ENCODE measurements at regions not wholly inside any gene's neighbourhood (a gene's known extent, or its start where the extent isn't known, plus 50 kb on each side); places are given as distances from the start of the nearest gene placed in this dataset.
A peak's percentile ranks its signal among the peaks of the same experiment; 100 is the strongest.

GRCh38 chr14:82725213-82725612 is 1191.6 kb upstream of the SEL1L start:
- DNase-seq: no peak
- H3K4me3 ChIP-seq: no peak overlapping the region
- intact Hi-C loops (cut with DNase I): no loop called here
- H3K27me3 ChIP-seq: no peaks in the 10 kb centered on the region
- TF ChIP-seq, protein P1, sequence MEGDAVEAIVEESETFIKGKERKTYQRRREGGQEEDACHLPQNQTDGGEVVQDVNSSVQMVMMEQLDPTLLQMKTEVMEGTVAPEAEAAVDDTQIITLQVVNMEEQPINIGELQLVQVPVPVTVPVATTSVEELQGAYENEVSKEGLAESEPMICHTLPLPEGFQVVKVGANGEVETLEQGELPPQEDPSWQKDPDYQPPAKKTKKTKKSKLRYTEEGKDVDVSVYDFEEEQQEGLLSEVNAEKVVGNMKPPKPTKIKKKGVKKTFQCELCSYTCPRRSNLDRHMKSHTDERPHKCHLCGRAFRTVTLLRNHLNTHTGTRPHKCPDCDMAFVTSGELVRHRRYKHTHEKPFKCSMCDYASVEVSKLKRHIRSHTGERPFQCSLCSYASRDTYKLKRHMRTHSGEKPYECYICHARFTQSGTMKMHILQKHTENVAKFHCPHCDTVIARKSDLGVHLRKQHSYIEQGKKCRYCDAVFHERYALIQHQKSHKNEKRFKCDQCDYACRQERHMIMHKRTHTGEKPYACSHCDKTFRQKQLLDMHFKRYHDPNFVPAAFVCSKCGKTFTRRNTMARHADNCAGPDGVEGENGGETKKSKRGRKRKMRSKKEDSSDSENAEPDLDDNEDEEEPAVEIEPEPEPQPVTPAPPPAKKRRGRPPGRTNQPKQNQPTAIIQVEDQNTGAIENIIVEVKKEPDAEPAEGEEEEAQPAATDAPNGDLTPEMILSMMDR (IDR thresholded peaks at IDR 0.05): no peak
- TF ChIP-seq POLR2A (IDR thresholded peaks at IDR 0.05) (no peak), POLR2AphosphoS5 (IDR thresholded peaks at IDR 0.05) (peak in 1 of 4 donors; percentile 16), EP300 (IDR thresholded peaks at IDR 0.05) (no peak)
- H3K4me1 ChIP-seq: peaks cover 0 to 12% (median 2%) of the 10 kb centered on the region in 4 donors
- no peaks in the 10 kb centered on the region for H3K9me3 ChIP-seq
- no peak overlapping the region for H3K27ac ChIP-seq
- no peaks in the 10 kb centered on the region for H3K36me3 ChIP-seq

DNA sequence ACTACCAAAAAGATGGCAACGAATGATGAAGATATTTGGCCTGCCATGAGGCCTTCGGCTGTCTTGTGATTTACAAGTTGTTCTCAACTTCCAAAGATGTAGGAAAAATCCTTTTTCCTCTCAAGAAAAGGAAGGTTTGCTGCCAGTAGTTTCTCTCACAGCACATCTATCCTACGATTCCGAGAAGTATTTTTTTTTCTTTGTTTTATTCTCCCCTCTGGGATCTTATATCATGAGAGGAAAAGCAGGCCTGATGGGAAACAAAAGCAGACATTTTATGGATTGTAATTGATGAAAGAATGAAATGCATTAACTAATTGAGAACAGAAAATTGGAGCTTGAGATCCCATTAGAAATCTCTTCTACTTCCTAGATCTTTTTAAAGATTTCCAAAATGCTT is 1197.9 kb upstream of the SEL1L start:
- Histone ChIP-seq H3K4me3 (no peak overlapping the region), H3K27me3 (no peaks in the 10 kb centered on the region), H3K9me3 (no peaks in the 10 kb centered on the region), H3K36me3 (no peaks in the 10 kb centered on the region), H3K27ac (no peak overlapping the region), H3K4me1 (no peaks in the 10 kb centered on the region)
- DNase-seq: no peak
- 83 to 84% methylated on average over 4 of the region's 4 CpGs for WGBS, 2 donors
- TF ChIP-seq, protein P1 (IDR thresholded peaks at IDR 0.05): no peak
- TF ChIP-seq POLR2A (IDR thresholded peaks at IDR 0.05): no peak
- TF ChIP-seq EP300 (IDR thresholded peaks at IDR 0.05): no peak
- no peak for TF ChIP-seq POLR2AphosphoS5 (IDR thresholded peaks at IDR 0.05)
- intact Hi-C loops (cut with DNase I): no loop called here

GRCh38 chr14:82740547-82740946 is 1206.9 kb upstream of the SEL1L start:
- Histone ChIP-seq H3K9me3 (no peaks in the 10 kb centered on the region), H3K4me1 (no peaks in the 10 kb centered on the region), H3K4me3 (no peak overlapping the region), H3K36me3 (no peaks in the 10 kb centered on the region), H3K27ac (no peak overlapping the region), H3K27me3 (no peaks in the 10 kb centered on the region)
- no peak for DNase-seq
- intact Hi-C loops (cut with DNase I): no loop called here
- no peak for TF ChIP-seq EP300 (IDR thresholded peaks at IDR 0.05)
- no peak for TF ChIP-seq POLR2AphosphoS5 (IDR thresholded peaks at IDR 0.05)
- no peak for TF ChIP-seq POLR2A (IDR thresholded peaks at IDR 0.05)
- TF ChIP-seq, protein P1 (IDR thresholded peaks at IDR 0.05): no peak
- WGBS, 2 donors: 29 to 57% methylated on average over 4 of the region's 4 CpGs

GRCh38 chr14:82755476-82755875 is 1221.8 kb upstream of the SEL1L start:
- intact Hi-C loops (cut with DNase I): no loop called here
- Histone ChIP-seq H3K9me3 (no peaks in the 10 kb centered on the region), H3K27me3 (no peaks in the 10 kb centered on the region), H3K4me1 (no peaks in the 10 kb centered on the region), H3K36me3 (no peaks in the 10 kb centered on the region), H3K4me3 (no peak overlapping the region), H3K27ac (no peak overlapping the region)
- WGBS, 2 donors: 89 to 90% methylated on average over 3 of the region's 3 CpGs
- no peak for DNase-seq
- TF ChIP-seq EP300 (IDR thresholded peaks at IDR 0.05) (no peak), POLR2A (IDR thresholded peaks at IDR 0.05) (no peak), POLR2AphosphoS5 (IDR thresholded peaks at IDR 0.05) (no peak)
- TF ChIP-seq, protein P1 (IDR thresholded peaks at IDR 0.05): no peak

- 69 to 81% methylated on average over 1 of the region's 1 CpG for WGBS, 2 donors
- H3K27ac ChIP-seq: no peak overlapping the region
- no peaks in the 10 kb centered on the region for H3K9me3 ChIP-seq
- DNase-seq: no peak
- no peak for TF ChIP-seq POLR2AphosphoS5 (IDR thresholded peaks at IDR 0.05)
- no peak for TF ChIP-seq EP300 (IDR thresholded peaks at IDR 0.05)
- TF ChIP-seq, protein P1 (IDR thresholded peaks at IDR 0.05): no peak
- TF ChIP-seq POLR2A (IDR thresholded peaks at IDR 0.05): no peak
- no peaks in the 10 kb centered on the region for H3K27me3 ChIP-seq
- intact Hi-C loops (cut with DNase I): no loop called here
- H3K4me3 ChIP-seq: no peak overlapping the region
- H3K36me3 ChIP-seq: no peaks in the 10 kb centered on the region
- no peaks in the 10 kb centered on the region for H3K4me1 ChIP-seq
Observed at GRCh38 chr14:82755923-82756322, 1222.3 kb upstream of the SEL1L start.

Data from sigmoid colon (tissue), 6 donors.